ENCODE measurements at regions not wholly inside any gene's neighbourhood (a gene's known extent, or its start where the extent isn't known, plus 50 kb on each side); places are given as distances from the start of the nearest gene placed in this dataset.
A peak's percentile ranks its signal among the peaks of the same experiment; 100 is the strongest.
"Not testable (repeated sequence)": the region's sequence is repeated elsewhere in the genome, so short reads cannot be mapped to it uniquely, and the experiment has no call there.

DNA sequence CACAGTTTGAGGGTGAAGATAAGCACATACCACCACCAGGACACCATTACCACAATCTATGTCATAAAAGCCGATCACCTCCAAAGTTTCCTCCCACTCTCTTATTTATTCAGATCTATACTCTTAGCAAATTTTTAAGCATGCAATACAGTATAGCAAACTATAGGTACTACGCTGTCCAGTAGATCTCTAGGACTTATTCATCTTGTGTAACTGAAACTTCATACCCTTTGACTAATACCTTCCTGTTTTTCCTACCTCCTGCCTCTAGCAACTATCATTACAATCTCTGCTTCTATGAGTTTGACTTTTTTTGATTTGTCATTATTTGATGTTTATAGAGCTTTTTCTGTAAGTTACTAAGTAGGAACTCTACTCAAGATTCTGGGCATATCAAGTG is 84.5 kb upstream of the MANSC4 start:
- DNase-seq (ENCODE audit: low read depth in 4 of 4, low spot score in 3 of 4) = no peak

DNA sequence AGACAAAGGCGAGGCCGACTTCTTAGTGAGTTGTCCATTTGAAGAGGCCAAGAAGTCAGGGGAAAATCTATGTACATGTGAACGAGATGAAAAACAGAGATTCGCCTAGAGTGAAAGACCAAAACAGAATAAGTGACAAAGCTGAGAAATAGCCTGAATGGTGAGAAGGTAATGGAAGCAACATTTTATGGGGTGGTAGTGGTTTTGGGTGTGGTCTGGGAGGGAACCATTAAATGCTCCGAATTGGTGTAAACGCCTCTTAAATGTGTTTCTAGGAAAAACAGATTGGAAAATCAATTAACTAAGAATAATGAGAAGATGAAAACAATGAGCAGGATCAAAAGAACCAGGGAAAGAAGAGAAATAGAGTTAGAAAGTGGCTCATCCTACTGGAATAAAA is 83.8 kb upstream of the MANSC4 start:
- no peak for DNase-seq (ENCODE audit: low read depth in 4 of 4, low spot score in 3 of 4)

DNA sequence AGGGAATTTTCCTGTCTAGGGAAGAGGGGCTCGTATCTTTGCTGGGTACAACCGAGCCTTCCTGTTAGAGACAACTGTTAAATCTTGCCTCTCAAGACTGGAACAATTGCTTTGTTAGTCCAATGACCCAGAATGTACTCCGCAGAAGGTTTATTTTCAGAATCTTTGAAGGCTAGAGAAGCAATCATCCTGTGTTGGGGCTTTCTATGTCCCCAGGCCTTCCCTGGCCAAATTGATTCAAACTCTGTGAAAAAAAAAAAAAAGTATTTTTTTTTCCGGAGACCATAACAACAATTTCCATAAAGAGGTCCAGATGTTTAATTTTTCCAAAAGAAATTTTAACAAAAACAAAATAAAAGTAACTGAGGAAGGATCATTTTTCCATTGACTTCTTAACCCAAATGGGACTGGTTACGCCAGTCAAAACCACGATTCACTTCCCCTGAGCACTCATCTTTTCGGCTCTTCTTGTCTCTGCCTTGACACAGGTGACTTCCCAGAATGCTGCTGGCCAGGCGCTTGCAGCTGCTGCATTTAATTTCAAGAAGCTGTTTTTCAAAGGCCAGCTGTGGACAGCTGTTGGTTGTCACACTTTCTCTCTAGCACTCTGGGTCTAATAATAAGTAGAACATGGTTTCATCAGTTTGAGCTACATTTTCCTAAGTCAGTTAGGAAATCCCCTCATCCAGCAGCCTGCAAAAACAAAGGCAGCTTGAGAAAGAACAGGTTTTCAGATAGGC is 81.6 kb upstream of the MANSC4 start:
- DNase-seq (ENCODE audit: low read depth in 4 of 4, low spot score in 3 of 4) = peak; percentile 52 to 69 (median 59)

- DNase-seq (ENCODE audit: low read depth in 4 of 4, low spot score in 3 of 4) = no peak
These were observed 79.6 kb upstream of the MANSC4 start for GRCh38 chr12:27859648-27860047.

DNA sequence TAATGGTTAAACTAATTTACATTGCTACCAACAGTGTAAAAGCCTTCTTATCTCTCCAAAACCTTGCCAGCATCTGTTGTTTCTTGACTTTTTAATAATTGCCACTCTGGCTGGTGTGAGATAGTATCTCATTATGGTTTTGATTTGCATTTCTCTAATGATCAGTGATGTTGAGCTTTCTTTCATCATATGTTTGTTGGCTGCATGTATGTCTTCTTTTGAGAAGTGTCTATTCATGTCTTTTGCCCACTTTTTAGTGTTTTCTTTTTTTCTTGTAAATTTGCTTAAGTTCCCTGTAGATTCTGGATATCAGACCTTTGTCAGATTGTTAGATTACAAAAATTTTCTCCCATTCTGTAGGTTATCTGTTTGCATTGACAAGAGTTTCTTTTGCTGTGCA is 77.0 kb upstream of the MANSC4 start:
- DNase-seq (ENCODE audit: low read depth in 4 of 4, low spot score in 3 of 4) = not testable (repeated sequence)

GRCh38 chr12:27852742-27853141 is 72.7 kb upstream of the MANSC4 start:
- no peak for DNase-seq (ENCODE audit: low read depth in 4 of 4, low spot score in 3 of 4)

All from left renal pelvis (tissue), 4 donors.